ENCODE measurements at regions not wholly inside any gene's neighbourhood (a gene's known extent, or its start where the extent isn't known, plus 50 kb on each side); places are given as distances from the start of the nearest gene placed in this dataset.

- Histone ChIP-seq H3K4me3 (replicated peaks in 1 of 3; ENCODE audit: insufficient read depth in 1 of 3, low read depth in 1 of 3, low read length in 3 of 3) (no peak overlapping the region), H2AFZ (ENCODE audit: low read depth, low read length) (no peak overlapping the region), H4K20me1 (replicated peaks; ENCODE audit: control insufficient read depth, extremely low read depth, insufficient read depth, low read length) (no peaks in the 10 kb centered on the region), H3K36me3 (ENCODE audit: control insufficient read depth in 2 of 2, extremely low read depth in 1 of 2, insufficient read depth in 2 of 2, low read length in 2 of 2) (no peaks in the 10 kb centered on the region), H3K9me1 (replicated peaks; ENCODE audit: control insufficient read depth, extremely low read depth, insufficient read depth, low read length) (no peaks in the 10 kb centered on the region), H3K79me2 (ENCODE audit: control insufficient read depth, insufficient read depth, low read length) (no peaks in the 10 kb centered on the region), H3K9ac (replicated peaks; ENCODE audit: extremely low read depth, insufficient read depth, low read length) (no peak overlapping the region), H3K9me3 (replicated peaks; ENCODE audit: control insufficient read depth, insufficient read depth, low read length) (no peaks in the 10 kb centered on the region), H3K4me2 (ENCODE audit: insufficient read depth, low read length) (no peak overlapping the region), H3K27ac (ENCODE audit: insufficient read depth, low read depth, low read length) (no peak overlapping the region), H3K4me1 (ENCODE audit: control insufficient read depth, extremely low read depth, insufficient read depth, low read length) (no peaks in the 10 kb centered on the region), H3K27me3 (ENCODE audit: control insufficient read depth in 2 of 2, insufficient read depth in 2 of 2, low read length in 2 of 2) (no peaks in the 10 kb centered on the region)
- DNase-seq (ENCODE audit: low read depth, low spot score) (no peak), FAIRE-seq (no peak)
- TF ChIP-seq POLR2AphosphoS5 (IDR thresholded peaks at IDR 0.05; ENCODE audit: insufficient read depth, low read depth, low read length) (no peak), GATA2 (IDR thresholded peaks at IDR 0.05; ENCODE audit: insufficient read depth, insufficient read length, low read depth, low read length) (no peak), FOS (IDR thresholded peaks at IDR 0.05; ENCODE audit: borderline replicate concordance, insufficient read depth, low read length) (no peak), EZH2 (IDR thresholded peaks at IDR 0.05; ENCODE audit: borderline replicate concordance, low read depth, low read length, severe bottlenecking) (no peak), MYC (IDR thresholded peaks at IDR 0.05; ENCODE audit: low read depth, low read length) (no peak)
- ChIA-PET CTCF (no interaction called here), POLR2A (no interaction called here)
- no TSS peak for BruUV-seq (replicated peaks)
- intact Hi-C loops (cut with micrococcal nuclease) (loop anchor here (10.0 kb wide), 1 partner anchor 63 kb away; no protein-coding TSS in a partner anchor), dilution Hi-C loops (cut with MboI; ENCODE audit: extremely low pct_ligation_motif_present, low sequenced_read_pairs) (no loop called here)
Observed at GRCh38 chr9:28378231-28378630, 805.0 kb upstream of the C9orf72 start.

- H3K9me1 ChIP-seq (replicated peaks; ENCODE audit: control insufficient read depth, extremely low read depth, insufficient read depth, low read length) = no peaks in the 10 kb centered on the region
- TF ChIP-seq POLR2AphosphoS5 (IDR thresholded peaks at IDR 0.05; ENCODE audit: insufficient read depth, low read depth, low read length) = no peak
- no peak for TF ChIP-seq POLR2A (IDR thresholded peaks at IDR 0.05; ENCODE audit: low read depth, low read length)
- TF ChIP-seq MYC (IDR thresholded peaks at IDR 0.05; ENCODE audit: low read depth, low read length) = no peak
- no peak for TF ChIP-seq MAX (IDR thresholded peaks at IDR 0.05; ENCODE audit: insufficient read depth, insufficient read length)
- no peak for TF ChIP-seq FOS (IDR thresholded peaks at IDR 0.05; ENCODE audit: borderline replicate concordance, insufficient read depth, low read length)
- no peak for TF ChIP-seq JUN (IDR thresholded peaks at IDR 0.05; ENCODE audit: borderline replicate concordance, insufficient read depth, insufficient read length, low read depth)
- no peak for TF ChIP-seq CTCF (IDR thresholded peaks at IDR 0.05; ENCODE audit: extremely low read depth in 1 of 2, insufficient read depth in 1 of 2, low read depth in 1 of 2, low read length in 2 of 2)
- TF ChIP-seq EZH2 (IDR thresholded peaks at IDR 0.05; ENCODE audit: borderline replicate concordance, low read depth, low read length, severe bottlenecking) = no peak
- TF ChIP-seq GATA2 (IDR thresholded peaks at IDR 0.05; ENCODE audit: insufficient read depth, insufficient read length, low read depth, low read length) = no peak
- BruUV-seq (replicated peaks) = no TSS peak
- H2AFZ ChIP-seq (ENCODE audit: low read depth, low read length) = no peak overlapping the region
- H3K9ac ChIP-seq (replicated peaks; ENCODE audit: extremely low read depth, insufficient read depth, low read length) = no peak overlapping the region
- no peaks in the 10 kb centered on the region for H3K36me3 ChIP-seq (ENCODE audit: control insufficient read depth in 2 of 2, extremely low read depth in 1 of 2, insufficient read depth in 2 of 2, low read length in 2 of 2)
- no peaks in the 10 kb centered on the region for H3K9me3 ChIP-seq (replicated peaks; ENCODE audit: control insufficient read depth, insufficient read depth, low read length)
- intact Hi-C loops (cut with micrococcal nuclease) (loop anchor here (10.0 kb wide), 1 partner anchor 64 kb away; no protein-coding TSS in a partner anchor), dilution Hi-C loops (cut with MboI; ENCODE audit: extremely low pct_ligation_motif_present, low sequenced_read_pairs) (no loop called here)
- no peaks in the 10 kb centered on the region for H3K4me1 ChIP-seq (ENCODE audit: control insufficient read depth, extremely low read depth, insufficient read depth, low read length)
- POLR2A ChIA-PET = no interaction called here
- CTCF ChIA-PET = no interaction called here
- H4K20me1 ChIP-seq (replicated peaks; ENCODE audit: control insufficient read depth, extremely low read depth, insufficient read depth, low read length) = no peaks in the 10 kb centered on the region
- no peak for FAIRE-seq
- H3K4me2 ChIP-seq (ENCODE audit: insufficient read depth, low read length) = no peak overlapping the region
- no peak overlapping the region for H3K4me3 ChIP-seq (replicated peaks in 1 of 3; ENCODE audit: insufficient read depth in 1 of 3, low read depth in 1 of 3, low read length in 3 of 3)
- DNase-seq (ENCODE audit: low read depth, low spot score) = no peak
- no peak overlapping the region for H3K27ac ChIP-seq (ENCODE audit: insufficient read depth, low read depth, low read length)
- no peaks in the 10 kb centered on the region for H3K27me3 ChIP-seq (ENCODE audit: control insufficient read depth in 2 of 2, insufficient read depth in 2 of 2, low read length in 2 of 2)
- H3K79me2 ChIP-seq (ENCODE audit: control insufficient read depth, insufficient read depth, low read length) = no peaks in the 10 kb centered on the region
Observed at GRCh38 chr9:28379082-28379481, 805.8 kb upstream of the C9orf72 start.
